Left ventricle myocardium inferior (tissue), 1 donor: ENCODE measurements at regions not wholly inside any gene's neighbourhood (a gene's known extent, or its start where the extent isn't known, plus 50 kb on each side); places are given as distances from the start of the nearest gene placed in this dataset.
"Not testable (repeated sequence)": the region's sequence is repeated elsewhere in the genome, so short reads cannot be mapped to it uniquely, and the experiment has no call there.

ENCODE experiments used
- DNase-seq: peaks from one replicate; pipeline ENCODE4 v3.0.0-alpha.2; 2020
- H3K27ac ChIP-seq: fragments of 200-600 bp; replicated peaks from 2 replicates; pipeline ENCODE4 v1.8.0; 2021
- H3K27me3 ChIP-seq: fragments of 200-600 bp; 2 replicates; pipeline ENCODE4 v1.8.0; 2021; ENCODE audit warnings: low read depth
- H3K36me3 ChIP-seq: fragments of 200-600 bp; 2 replicates; pipeline ENCODE4 v1.8.0; 2021
- H3K4me1 ChIP-seq: fragments of 200-600 bp; 2 replicates; pipeline ENCODE4 v1.8.0; 2021
- H3K4me3 ChIP-seq: fragments of 200-600 bp; 2 replicates; pipeline ENCODE4 v1.8.0; 2021; ENCODE audit warnings: mild to moderate bottlenecking, moderate library complexity
- H3K9me3 ChIP-seq: fragments of 200-600 bp; replicated peaks from 2 replicates; pipeline ENCODE4 v1.8.0; 2021
- intact Hi-C: fragments of 100-400 bp; cut with micrococcal nuclease; formaldehyde crosslinking; loops from one replicate; pipeline ENCODE4 v1.11.0; 2022
- TF ChIP-seq, protein P1 (sequence below): fragments of 200-600 bp; IDR thresholded peaks from 2 replicates; pipeline ENCODE4 v1.8.0; 2021; ENCODE audit warnings: antibody characterized with exemption, mild to moderate bottlenecking, borderline replicate concordance
- donor health status: DM: no; HTN: yes; CAD: no; lungs with severe emphysema.

DNA sequence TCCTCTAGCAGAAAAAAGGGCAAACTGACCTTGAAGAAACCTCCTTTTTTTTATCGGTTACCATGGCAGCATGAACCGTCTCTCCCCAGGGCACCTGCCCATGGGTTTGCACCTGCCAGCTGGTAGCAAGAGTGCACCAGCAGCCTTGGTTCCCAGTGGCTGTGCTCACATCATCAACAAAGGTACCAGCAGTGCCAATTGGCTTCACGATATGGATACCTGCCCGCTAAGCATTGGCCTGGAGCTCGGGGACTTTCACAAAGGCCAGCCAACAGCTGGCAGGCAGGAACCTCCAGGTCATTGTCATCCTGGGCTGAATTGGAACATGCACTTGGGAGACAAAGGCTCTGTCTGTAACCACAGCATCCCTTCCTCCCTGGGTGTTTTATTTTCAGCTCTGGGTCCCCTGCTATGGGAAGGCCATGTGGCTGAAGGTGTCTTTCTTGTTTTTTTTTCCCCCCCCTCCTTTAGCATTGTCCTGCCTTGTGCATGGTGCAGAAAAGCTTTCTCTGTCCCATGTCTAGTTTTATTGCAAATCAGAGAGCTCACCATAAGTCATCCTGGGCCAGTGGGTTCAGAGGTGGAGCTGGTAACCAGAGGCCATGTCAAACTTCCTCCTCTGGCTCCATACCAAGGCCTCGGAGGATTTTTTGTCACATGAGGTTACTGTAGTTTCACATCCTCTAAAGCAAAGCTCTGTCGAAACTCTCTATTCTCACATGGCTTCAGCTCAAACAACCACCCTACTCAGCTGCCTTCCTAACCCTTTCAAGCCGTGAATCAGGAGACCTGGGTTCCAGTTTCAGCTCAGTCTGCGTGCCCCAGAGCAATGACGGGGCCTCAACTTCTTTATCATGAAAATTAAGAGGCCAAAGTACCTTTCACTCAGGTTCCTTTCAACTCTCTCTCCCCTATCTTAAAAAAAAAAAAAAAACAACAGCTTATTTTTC lies 145.5 kb upstream of the MAP3K1 start:
- peaks cover 5% of the 10 kb centered on the region for H3K9me3 ChIP-seq
- peak overlapping the region; percentile 50 for H3K27ac ChIP-seq
- no peak overlapping the region for H3K4me3 ChIP-seq
- DNase-seq: peak; percentile 28
- TF ChIP-seq, protein P1, sequence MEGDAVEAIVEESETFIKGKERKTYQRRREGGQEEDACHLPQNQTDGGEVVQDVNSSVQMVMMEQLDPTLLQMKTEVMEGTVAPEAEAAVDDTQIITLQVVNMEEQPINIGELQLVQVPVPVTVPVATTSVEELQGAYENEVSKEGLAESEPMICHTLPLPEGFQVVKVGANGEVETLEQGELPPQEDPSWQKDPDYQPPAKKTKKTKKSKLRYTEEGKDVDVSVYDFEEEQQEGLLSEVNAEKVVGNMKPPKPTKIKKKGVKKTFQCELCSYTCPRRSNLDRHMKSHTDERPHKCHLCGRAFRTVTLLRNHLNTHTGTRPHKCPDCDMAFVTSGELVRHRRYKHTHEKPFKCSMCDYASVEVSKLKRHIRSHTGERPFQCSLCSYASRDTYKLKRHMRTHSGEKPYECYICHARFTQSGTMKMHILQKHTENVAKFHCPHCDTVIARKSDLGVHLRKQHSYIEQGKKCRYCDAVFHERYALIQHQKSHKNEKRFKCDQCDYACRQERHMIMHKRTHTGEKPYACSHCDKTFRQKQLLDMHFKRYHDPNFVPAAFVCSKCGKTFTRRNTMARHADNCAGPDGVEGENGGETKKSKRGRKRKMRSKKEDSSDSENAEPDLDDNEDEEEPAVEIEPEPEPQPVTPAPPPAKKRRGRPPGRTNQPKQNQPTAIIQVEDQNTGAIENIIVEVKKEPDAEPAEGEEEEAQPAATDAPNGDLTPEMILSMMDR: no peak
- H3K27me3 ChIP-seq: no peaks in the 10 kb centered on the region
- intact Hi-C loops: no loop called here
- no peaks in the 10 kb centered on the region for H3K36me3 ChIP-seq
- H3K4me1 ChIP-seq: peaks cover 8% of the 10 kb centered on the region

DNA sequence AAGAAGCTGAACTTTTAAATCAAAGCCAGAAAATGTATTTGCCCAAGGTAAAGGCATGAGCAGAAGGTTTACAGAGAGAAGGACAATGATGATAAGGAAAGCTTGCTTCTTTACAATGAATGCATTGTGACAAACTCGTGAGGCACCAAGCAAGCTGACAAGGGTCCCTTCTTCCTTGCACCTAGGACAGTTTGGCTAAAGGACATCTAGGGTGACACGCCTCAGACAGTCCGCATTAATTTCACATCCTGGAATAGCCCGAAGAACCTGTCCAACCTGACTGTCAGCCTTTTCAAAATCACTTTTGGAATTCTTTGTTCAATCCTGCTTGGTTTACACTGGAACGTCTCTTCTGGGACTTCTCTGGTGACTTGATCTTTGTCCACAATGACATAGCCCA lies 146.4 kb upstream of the MAP3K1 start:
- Histone ChIP-seq H3K27me3 (no peaks in the 10 kb centered on the region), H3K4me3 (no peak overlapping the region), H3K27ac (no peak overlapping the region), H3K9me3 (peaks cover 8% of the 10 kb centered on the region), H3K36me3 (no peaks in the 10 kb centered on the region), H3K4me1 (peaks cover 8% of the 10 kb centered on the region)
- no peak for DNase-seq
- TF ChIP-seq, protein P1: no peak
- intact Hi-C loops: no loop called here

- Histone ChIP-seq H3K27me3 (no peaks in the 10 kb centered on the region), H3K9me3 (peaks cover 8% of the 10 kb centered on the region), H3K27ac (no peak overlapping the region), H3K4me3 (no peak overlapping the region), H3K36me3 (no peaks in the 10 kb centered on the region), H3K4me1 (peaks cover 8% of the 10 kb centered on the region)
- TF ChIP-seq, protein P1: no peak
- no peak for DNase-seq
- intact Hi-C loops: no loop called here
Observed at GRCh38 chr5:56667692-56668091, 147.7 kb upstream of the MAP3K1 start.

DNA sequence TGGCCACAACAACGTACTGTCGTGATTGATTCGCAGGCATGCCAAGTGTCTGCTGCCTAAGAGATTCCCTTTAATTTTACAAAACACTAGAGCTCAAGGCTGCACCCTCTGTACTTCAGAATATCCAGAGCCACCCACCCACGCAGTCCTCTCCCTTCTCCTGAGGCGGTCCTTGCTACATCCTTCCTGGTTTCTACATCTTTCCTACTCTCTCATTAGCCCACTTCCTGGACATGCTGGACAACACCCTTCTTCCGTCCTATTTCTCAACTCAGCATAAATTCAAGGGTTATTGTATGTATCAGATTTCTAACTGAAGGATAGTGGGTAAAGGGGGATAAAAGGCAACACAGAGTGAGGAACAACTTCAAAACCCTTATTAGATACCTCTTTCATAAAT lies 148.4 kb upstream of the MAP3K1 start:
- intact Hi-C loops: no loop called here
- H3K27ac ChIP-seq: no peak overlapping the region
- DNase-seq: no peak
- H3K4me1 ChIP-seq: peaks cover 8% of the 10 kb centered on the region
- H3K9me3 ChIP-seq: peaks cover 8% of the 10 kb centered on the region
- TF ChIP-seq, protein P1: no peak
- H3K27me3 ChIP-seq: no peaks in the 10 kb centered on the region
- no peak overlapping the region for H3K4me3 ChIP-seq
- no peaks in the 10 kb centered on the region for H3K36me3 ChIP-seq

DNA sequence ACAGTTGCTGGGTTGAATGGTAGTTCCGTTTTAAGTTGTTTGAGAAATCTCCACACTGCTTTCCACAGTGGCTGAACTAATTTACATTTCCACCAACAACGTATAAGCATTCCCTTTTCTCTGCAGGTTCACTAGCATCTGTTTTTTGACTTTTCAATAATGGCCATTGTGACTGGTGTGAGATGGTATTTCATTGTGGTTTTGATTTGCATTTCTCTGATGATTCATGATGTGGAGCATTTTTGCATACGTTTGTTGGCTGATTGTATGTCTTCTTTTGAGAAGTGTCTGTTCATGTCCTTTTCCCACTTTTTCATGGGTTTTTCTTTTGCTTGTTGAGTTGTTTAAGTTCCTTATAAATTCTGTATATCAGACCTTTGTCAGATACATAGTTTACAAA lies 150.2 kb upstream of the MAP3K1 start:
- DNase-seq, H3K27me3 ChIP-seq, H3K4me3 ChIP-seq, intact Hi-C loops, H3K27ac ChIP-seq, H3K9me3 ChIP-seq, H3K4me1 ChIP-seq, H3K36me3 ChIP-seq: not testable (repeated sequence)

- TF ChIP-seq, protein P1: no peak
Observed at GRCh38 chr5:56664025-56664424, 151.3 kb upstream of the MAP3K1 start.

More at GRCh38 chr5:56664025-56664424, 151.3 kb upstream of the MAP3K1 start:
- DNase-seq: no peak
- H3K27ac ChIP-seq: no peak overlapping the region
- no peaks in the 10 kb centered on the region for H3K27me3 ChIP-seq
- peaks cover 8% of the 10 kb centered on the region for H3K9me3 ChIP-seq
- intact Hi-C loops: no loop called here
- H3K4me3 ChIP-seq: no peak overlapping the region
- no peaks in the 10 kb centered on the region for H3K36me3 ChIP-seq
- no peaks in the 10 kb centered on the region for H3K4me1 ChIP-seq
